SK-N-SH (cell line): ENCODE measurements at regions not wholly inside any gene's neighbourhood (a gene's known extent, or its start where the extent isn't known, plus 50 kb on each side); places are given as distances from the start of the nearest gene placed in this dataset.

ENCODE experiments used
- CTCF ChIA-PET: fragments of 300-600, 350-600 bp; formaldehyde crosslinking; extraction: SDS; loops from one replicate; lab custom pipeline; 2021; lab: Yijun Ruan, JAX
- POLR2A ChIA-PET: fragments of 350-600 bp; sonication (Branson Sonifier 250); formaldehyde crosslinking; extraction: SDS; loops from one replicate; lab custom pipeline; 2020; ENCODE audit warnings: antibody characterized with exemption, inconsistent platforms; lab: Yijun Ruan, JAX
- DNase-seq: peaks from one replicate; pipeline ENCODE4 v3.0.0; 2012
- H2AFZ ChIP-seq: fragments of 200-600 bp; sonication (generic); 2 replicates; pipeline ENCODE4 v1.8.1; 2016; ENCODE audit warnings: antibody characterized with exemption, mild to moderate bottlenecking, low read depth
- H3F3A ChIP-seq: fragments of 200-600 bp; sonication (generic); replicated peaks from 2 replicates; pipeline ENCODE3; 2016; ENCODE audit warnings: antibody characterized with exemption, mild to moderate bottlenecking; ENCODE audit not compliant: insufficient read depth
- H3K27ac ChIP-seq, 2 experiments: fragments of 200-500 bp in 1 of 2; fragments of 200-600 bp in 1 of 2; sonication (Bioruptor generic) in 1 of 2; sonication (generic), shearing (Covaris generic) in 1 of 2; 2 replicates each; pipeline versions ENCODE4 v1.5.1 to v1.6.1; 2014 to 2016; ENCODE audit warnings: low read depth in 2 of 2, inconsistent platforms in 1 of 2, low read length in 1 of 2, mild to moderate bottlenecking in 1 of 2, mixed read lengths in 1 of 2
- H3K27me3 ChIP-seq: fragments of 200-600 bp; sonication (generic), shearing (Covaris generic); 2 replicates; pipeline ENCODE4 v1.6.1; 2016; ENCODE audit warnings: mixed run types; ENCODE audit not compliant: insufficient read depth
- H3K36me3 ChIP-seq, 2 experiments: fragments of 200-500 bp in 1 of 2; fragments of 200-600 bp in 1 of 2; sonication (Bioruptor generic) in 1 of 2; sonication (generic) in 1 of 2; replicated peaks in 1 of 2; 2 replicates each; pipeline versions ENCODE3 to v1.5.1; 2014 to 2016; ENCODE audit warnings: low read length in 1 of 2, mild to moderate bottlenecking in 1 of 2; ENCODE audit not compliant: insufficient read depth in 2 of 2, control insufficient read depth in 1 of 2
- H3K4me1 ChIP-seq, 2 experiments: fragments of 200-500 bp in 1 of 2; fragments of 200-600 bp in 1 of 2; sonication (Bioruptor generic) in 1 of 2; sonication (generic), shearing (Covaris generic) in 1 of 2; 2 replicates each; pipeline versions ENCODE4 v1.5.1 to v1.6.1; 2014 to 2016; ENCODE audit warnings: low read depth in 1 of 2, low read length in 1 of 2, mixed run types in 1 of 2; ENCODE audit not compliant: insufficient read depth in 2 of 2, control insufficient read depth in 1 of 2
- H3K4me2 ChIP-seq: fragments of 200-600 bp; sonication (generic), shearing (Covaris generic); 2 replicates; pipeline ENCODE4 v1.6.1; 2017; ENCODE audit warnings: mixed run types
- H3K4me3 ChIP-seq, 2 experiments: fragments of 200-500 bp in 1 of 2; fragments of 200-600 bp in 1 of 2; sonication (Bioruptor generic) in 1 of 2; sonication (generic), shearing (Covaris generic) in 1 of 2; 2 replicates each; pipeline versions ENCODE4 v1.5.1 to v1.8.1; 2014 to 2016; ENCODE audit warnings: low read depth in 2 of 2, inconsistent platforms in 1 of 2, low read length in 1 of 2, mild to moderate bottlenecking in 1 of 2, mixed read lengths in 1 of 2, moderate library complexity in 1 of 2
- H3K79me2 ChIP-seq: fragments of 200-600 bp; sonication (generic); 2 replicates; pipeline ENCODE4 v1.8.1; 2017; ENCODE audit warnings: mild to moderate bottlenecking; ENCODE audit not compliant: insufficient read depth
- H3K9ac ChIP-seq: fragments of 200-600 bp; sonication (generic); 2 replicates; pipeline ENCODE4 v1.6.1; 2017; ENCODE audit warnings: mixed run types
- H3K9me2 ChIP-seq: fragments of 200-600 bp; sonication (generic); 2 replicates; pipeline ENCODE4 v1.6.1; 2017; ENCODE audit warnings: mixed run types
- H3K9me3 ChIP-seq: fragments of 200-600 bp; sonication (generic); 2 replicates; pipeline ENCODE4 v1.6.1; 2017; ENCODE audit warnings: mixed run types, mild to moderate bottlenecking, moderate library complexity
- H4K20me1 ChIP-seq: fragments of 200-600 bp; sonication (generic); 2 replicates; pipeline ENCODE4 v1.6.1; 2017; ENCODE audit warnings: mild to moderate bottlenecking, mixed run types; ENCODE audit not compliant: insufficient read depth
- CTCF ChIP-seq: fragments of 200-600 bp; sonication (generic); IDR thresholded peaks from 2 replicates; pipeline ENCODE4 v1.6.1; 2017; ENCODE audit warnings: antibody characterized with exemption, mild to moderate bottlenecking, moderate library complexity
- FOXM1 ChIP-seq: IDR thresholded peaks from 2 replicates; pipeline ENCODE4 v1.4.0; 2012; ENCODE audit warnings: low read depth, mild to moderate bottlenecking
- GABPA ChIP-seq: IDR thresholded peaks from 2 replicates; pipeline ENCODE4 v1.4.0; 2012; ENCODE audit warnings: low read depth, mild to moderate bottlenecking
- MAX ChIP-seq: IDR thresholded peaks from 2 replicates; pipeline ENCODE4 v1.4.0; 2012; ENCODE audit warnings: low read depth
- MXI1 ChIP-seq: IDR thresholded peaks from 2 replicates; pipeline ENCODE4 v1.6.1; 2012; ENCODE audit warnings: mild to moderate bottlenecking, low read depth, low read length, improper control_type of control experiment
- NFIC ChIP-seq: IDR thresholded peaks from 2 replicates; pipeline ENCODE4 v1.4.0; 2012; ENCODE audit warnings: borderline replicate concordance
- POLR2AphosphoS5 ChIP-seq: IDR thresholded peaks from 2 replicates; pipeline ENCODE4 v1.6.1; 2012; ENCODE audit warnings: low read depth, low read length
- SIN3A ChIP-seq: IDR thresholded peaks from 2 replicates; pipeline ENCODE4 v1.6.1; 2012; ENCODE audit warnings: low read depth, mild to moderate bottlenecking, low read length, moderate library complexity, borderline replicate concordance
- USF2 ChIP-seq: fragments of 150-350 bp; IDR thresholded peaks from 2 replicates; pipeline ENCODE4 v1.6.1; 2017; ENCODE audit warnings: antibody characterized with exemption, low read length, low read depth, borderline replicate concordance
- WGBS: methylation state at CpG from one replicate; pipeline ENCODE4 v1.1.6; 2017; ENCODE audit warnings: low lambda C conversion rate; 5-methylcytosine and 5-hydroxymethylcytosine counted together

- Histone ChIP-seq H4K20me1 (no peaks in the 10 kb centered on the region), H3K9me2 (no peaks in the 10 kb centered on the region), H3K4me3 (no peak overlapping the region), H3K4me1 (no peaks in the 10 kb centered on the region)
- no peak for TF ChIP-seq NFIC
- TF ChIP-seq, all 33 proteins: peak for 0
- H3K27me3 ChIP-seq, result no peaks in the 10 kb centered on the region; the same call in 1 of the 2 replicates
- H3K4me2 ChIP-seq, result no peak overlapping the region
- H3K9ac ChIP-seq, result no peak overlapping the region
- WGBS, result 27% methylated on average over 4 of the region's 4 CpGs
- H3K79me2 ChIP-seq, result no peaks in the 10 kb centered on the region
- ChIA-PET POLR2A (no interaction called here), CTCF (no interaction called here)
- no peaks in the 10 kb centered on the region for H3K36me3 ChIP-seq
- no peak overlapping the region for H3K27ac ChIP-seq
- H2AFZ ChIP-seq, result no peak overlapping the region
- H3F3A ChIP-seq, result no peaks in the 10 kb centered on the region
- DNase-seq, result no peak
- H3K9me3 ChIP-seq, result no peaks in the 10 kb centered on the region
Measured at GRCh38 chr17:13931800-13932460, 137.4 kb upstream of the COX10 start.

- Histone ChIP-seq H3K27ac (no peak overlapping the region), H3K9me3 (no peaks in the 10 kb centered on the region), H3K9ac (no peak overlapping the region), H3F3A (no peaks in the 10 kb centered on the region), H3K4me3 (no peak overlapping the region), H3K27me3 (no peaks in the 10 kb centered on the region; the same call in 1 of the 2 replicates), H3K79me2 (no peaks in the 10 kb centered on the region), H4K20me1 (no peaks in the 10 kb centered on the region), H3K4me2 (no peak overlapping the region), H3K9me2 (no peaks in the 10 kb centered on the region), H3K36me3 (no peaks in the 10 kb centered on the region), H2AFZ (no peak overlapping the region), H3K4me1 (no peaks in the 10 kb centered on the region)
- DNase-seq, result no peak
- TF ChIP-seq USF2 (no peak), CTCF (no peak), POLR2AphosphoS5 (no peak), FOXM1 (no peak), MXI1 (no peak), MAX (no peak), GABPA (no peak), SIN3A (no peak), NFIC (no peak)
- POLR2A ChIA-PET, result no interaction called here
- CTCF ChIA-PET, result no interaction called here
- 30% methylated on average over 8 of the region's 8 CpGs for WGBS
Measured at GRCh38 chr17:13933441-13934276, 135.6 kb upstream of the COX10 start.
